GM12865 (cell line): ENCODE measurements at regions not wholly inside any gene's neighbourhood (a gene's known extent, or its start where the extent isn't known, plus 50 kb on each side); places are given as distances from the start of the nearest gene placed in this dataset.

Experiments used
- DNase-seq: peaks from one replicate; pipeline ENCODE4 v3.0.0; 2010; ENCODE audit warnings: low read depth
- H3K4me3 ChIP-seq: 2 replicates; pipeline ENCODE4 v1.5.1; 2011; ENCODE audit warnings: mild to moderate bottlenecking, low read depth, low read length, control low read depth
- CTCF ChIP-seq: IDR thresholded peaks from 2 replicates; pipeline ENCODE4 v1.5.1; 2011; ENCODE audit warnings: low read length, control low read depth, low read depth, inconsistent platforms; ENCODE audit not compliant: insufficient read depth; ENCODE audit errors: missing control alignments

- TF ChIP-seq CTCF = no peak
- peak overlapping the region; percentile 63 for H3K4me3 ChIP-seq
- DNase-seq = peak; percentile 65
These were observed 149.0 kb downstream of the TOMM20 start for GRCh38 chr1:234979296-234980279.

- peak; percentile 94 for DNase-seq
- TF ChIP-seq CTCF = no peak
- peak overlapping the region; percentile 63 for H3K4me3 ChIP-seq
These were observed 150.0 kb downstream of the TOMM20 start for GRCh38 chr1:234978397-234979295.

- no peak for DNase-seq
- H3K4me3 ChIP-seq = no peak overlapping the region
- no peak for TF ChIP-seq CTCF
These were observed 150.7 kb downstream of the TOMM20 start for GRCh38 chr1:234977875-234978396.

- H3K4me3 ChIP-seq = no peak overlapping the region
- DNase-seq = no peak
- no peak for TF ChIP-seq CTCF
These were observed 151.6 kb downstream of the TOMM20 start for GRCh38 chr1:234976861-234977680.

- DNase-seq = no peak
- H3K4me3 ChIP-seq = no peak overlapping the region
- no peak for TF ChIP-seq CTCF
These were observed 152.4 kb downstream of the TOMM20 start for GRCh38 chr1:234975941-234976860.
